H9 (cell line): ENCODE measurements at regions not wholly inside any gene's neighbourhood (a gene's known extent, or its start where the extent isn't known, plus 50 kb on each side); places are given as distances from the start of the nearest gene placed in this dataset.

Source experiments
- DNase-seq: peaks from one replicate; pipeline ENCODE4 v3.0.0-alpha.2; 2017
- H2AFZ ChIP-seq: one replicate; pipeline ENCODE4 v1.6.1; 2013; ENCODE audit warnings: mild to moderate bottlenecking, low read length, control low read depth, moderate library complexity
- H2AK5ac ChIP-seq: 2 replicates; pipeline ENCODE4 v1.6.1; 2013; ENCODE audit warnings: low read length, control low read depth, mixed read lengths; ENCODE audit not compliant: insufficient read length
- H2BK120ac ChIP-seq: one replicate; pipeline ENCODE4 v1.6.1; 2013; ENCODE audit warnings: low read depth, mild to moderate bottlenecking, low read length, control low read depth, inconsistent platforms; ENCODE audit not compliant: poor library complexity, severe bottlenecking
- H2BK12ac ChIP-seq: 2 replicates; pipeline ENCODE4 v1.6.1; 2013; ENCODE audit warnings: low read length, control low read depth, mixed read lengths, low read depth; ENCODE audit not compliant: insufficient read length
- H2BK15ac ChIP-seq: 2 replicates; pipeline ENCODE4 v1.6.1; 2013; ENCODE audit warnings: low read depth, low read length, control low read depth
- H2BK20ac ChIP-seq: one replicate; pipeline ENCODE4 v1.6.1; 2013; ENCODE audit warnings: low read depth, mild to moderate bottlenecking, low read length, control low read depth, inconsistent platforms; ENCODE audit not compliant: poor library complexity, severe bottlenecking
- H2BK5ac ChIP-seq: 2 replicates; pipeline ENCODE4 v1.6.1; 2013; ENCODE audit warnings: low read length, control low read depth, mixed read lengths; ENCODE audit not compliant: insufficient read length
- H3K14ac ChIP-seq: 2 replicates; pipeline ENCODE4 v1.6.1; 2013; ENCODE audit warnings: low read length, control low read depth; ENCODE audit not compliant: insufficient read depth
- H3K18ac ChIP-seq: 2 replicates; pipeline ENCODE4 v1.6.1; 2013; ENCODE audit warnings: low read depth, mild to moderate bottlenecking, mixed read lengths, low read length, control low read depth; ENCODE audit not compliant: insufficient read length
- H3K23ac ChIP-seq: 2 replicates; pipeline ENCODE4 v1.6.1; 2013; ENCODE audit warnings: low read length, control low read depth, mixed read lengths, low read depth; ENCODE audit not compliant: insufficient read length
- H3K23me2 ChIP-seq: 2 replicates; pipeline ENCODE4 v1.6.1; 2013; ENCODE audit warnings: low read depth, mild to moderate bottlenecking, mixed read lengths, low read length, control low read depth; ENCODE audit not compliant: insufficient read length, poor library complexity, severe bottlenecking
- H3K27ac ChIP-seq: 2 replicates; pipeline ENCODE4 v1.5.1; 2013; ENCODE audit warnings: low read length, control low read depth, mixed read lengths, low read depth; ENCODE audit not compliant: insufficient read length
- H3K27me3 ChIP-seq: 2 replicates; pipeline ENCODE4 v1.6.1; 2013; ENCODE audit warnings: low read length, control low read depth, inconsistent platforms; ENCODE audit not compliant: insufficient read depth
- H3K4ac ChIP-seq: 2 replicates; pipeline ENCODE4 v1.6.1; 2013; ENCODE audit warnings: low read depth, mild to moderate bottlenecking, control low read depth, inconsistent platforms, low read length, moderate library complexity
- H3K4me1 ChIP-seq: 2 replicates; pipeline ENCODE4 v1.6.1; 2013; ENCODE audit warnings: low read length, control low read depth, inconsistent platforms; ENCODE audit not compliant: insufficient read depth
- H3K4me2 ChIP-seq: 2 replicates; pipeline ENCODE4 v1.6.1; 2013; ENCODE audit warnings: low read length, control low read depth, mixed read lengths; ENCODE audit not compliant: insufficient read length, insufficient read depth
- H3K56ac ChIP-seq: 2 replicates; pipeline ENCODE4 v1.6.1; 2013; ENCODE audit warnings: low read depth, mild to moderate bottlenecking, mixed read lengths, low read length, control low read depth; ENCODE audit not compliant: insufficient read length
- H3K79me1 ChIP-seq: 2 replicates; pipeline ENCODE4 v1.6.1; 2013; ENCODE audit warnings: low read depth, mild to moderate bottlenecking, moderate library complexity, low read length, control low read depth, inconsistent platforms; ENCODE audit not compliant: insufficient read depth, poor library complexity, severe bottlenecking
- H3K79me2 ChIP-seq: 2 replicates; pipeline ENCODE4 v1.6.1; 2013; ENCODE audit warnings: low read length, control low read depth, inconsistent platforms; ENCODE audit not compliant: insufficient read depth
- H3K9ac ChIP-seq: 2 replicates; pipeline ENCODE4 v1.6.1; 2013; ENCODE audit warnings: low read length, control low read depth, mixed read lengths; ENCODE audit not compliant: insufficient read length; ENCODE audit errors: extremely low read depth
- H3K9me3 ChIP-seq: one replicate; pipeline ENCODE4 v1.6.1; 2013; ENCODE audit warnings: low read depth, low read length, inconsistent platforms; ENCODE audit not compliant: control insufficient read depth
- H3T11ph ChIP-seq: one replicate; pipeline ENCODE4 v1.6.1; 2013; ENCODE audit warnings: mild to moderate bottlenecking, low read length, control low read depth, inconsistent platforms
- H4K20me1 ChIP-seq: one replicate; pipeline ENCODE4 v1.6.1; 2013; ENCODE audit not compliant: control insufficient read depth, insufficient read length, insufficient read depth
- H4K5ac ChIP-seq: 2 replicates; pipeline ENCODE4 v1.6.1; 2013; ENCODE audit warnings: low read depth, mild to moderate bottlenecking, mixed read lengths, low read length, control low read depth; ENCODE audit not compliant: insufficient read length
- H4K8ac ChIP-seq: replicated peaks from 2 replicates; pipeline ENCODE4 v1.6.1; 2013; ENCODE audit warnings: low read length, control low read depth, mixed read lengths, low read depth; ENCODE audit not compliant: insufficient read length
- H4K91ac ChIP-seq: 2 replicates; pipeline ENCODE4 v1.6.1; 2013; ENCODE audit warnings: low read depth, mild to moderate bottlenecking, moderate library complexity, mixed read lengths, low read length, control low read depth; ENCODE audit not compliant: insufficient read length
- H3K27ac Mint-ChIP-seq, 3 experiments: 2 replicates in 2 of 3; 3 replicates in 1 of 3; pipeline ENCODE4 v1.8.0; 2020 to 2021; ENCODE audit warnings: mixed read lengths in 3 of 3, mild to moderate bottlenecking in 1 of 3, moderate library complexity in 1 of 3
- H3K27me3 Mint-ChIP-seq: 2 replicates; pipeline ENCODE4 v1.8.0; 2021; ENCODE audit warnings: low read depth, mild to moderate bottlenecking, moderate library complexity, mixed read lengths
- H3K36me3 Mint-ChIP-seq, 3 experiments: 2 replicates in 2 of 3; 3 replicates in 1 of 3; pipeline ENCODE4 v1.8.0; 2020 to 2021; ENCODE audit warnings: low read depth in 3 of 3, mixed read lengths in 3 of 3; ENCODE audit not compliant: insufficient read depth in 1 of 3
- H3K4me1 Mint-ChIP-seq, 2 experiments: 2 replicates each; pipeline ENCODE4 v1.8.0; 2020; ENCODE audit warnings: mixed read lengths in 2 of 2
- H3K4me3 Mint-ChIP-seq, 2 experiments: 2 replicates in 1 of 2; 3 replicates in 1 of 2; pipeline ENCODE4 v1.8.0; 2020 to 2021; ENCODE audit warnings: mild to moderate bottlenecking in 2 of 2, mixed read lengths in 2 of 2, moderate library complexity in 1 of 2
- H3K9me3 Mint-ChIP-seq, 2 experiments: 2 replicates in 1 of 2; 3 replicates in 1 of 2; pipeline ENCODE4 v1.8.0; 2020; ENCODE audit warnings: mild to moderate bottlenecking in 2 of 2, mixed read lengths in 2 of 2, moderate library complexity in 1 of 2
- CTCF ChIP-seq: fragments of 200-600 bp; sonication (generic); conservative IDR thresholded peaks from 3 replicates; pipeline ENCODE4 v1.8.0; 2021; ENCODE audit warnings: antibody characterized with exemption, mild to moderate bottlenecking
- WGBS: extraction: QIAGEN DNeasy Blood & Tissue Kit; methylation state at CpG from one replicate; pipeline ENCODE4 v1.1.7; 2013; ENCODE audit warnings: missing lambda C conversion rate, low lambda C conversion rate, mixed read lengths; ENCODE audit not compliant: insufficient read length; ENCODE audit errors: extremely low coverage; 5-methylcytosine and 5-hydroxymethylcytosine counted together

GRCh38 chr16:86059253-86060171 is 160.6 kb downstream of the IRF8 start:
- Histone ChIP-seq H4K20me1 (no peaks in the 10 kb centered on the region), H3K79me2 (no peaks in the 10 kb centered on the region), H3K4me1 (no peaks in the 10 kb centered on the region), H2BK20ac (no peak overlapping the region), H2AK5ac (no peak overlapping the region), H2BK15ac (no peak overlapping the region), H3K23me2 (peaks cover 2% of the 10 kb centered on the region), H4K91ac (no peak overlapping the region), H2BK5ac (no peak overlapping the region), H3K4me2 (no peak overlapping the region), H3K4ac (no peak overlapping the region), H3K79me1 (no peaks in the 10 kb centered on the region), H3K9me3 (no peaks in the 10 kb centered on the region), H2BK120ac (no peak overlapping the region), H3K9ac (no peak overlapping the region), H3K27ac (no peak overlapping the region), H4K5ac (no peak overlapping the region), H3K18ac (no peak overlapping the region), H4K8ac (no peak overlapping the region), H3K23ac (no peak overlapping the region), H3K14ac (no peak overlapping the region), H2AFZ (no peak overlapping the region), H3K27me3 (peaks cover 3% of the 10 kb centered on the region), H3K56ac (no peak overlapping the region), H2BK12ac (no peak overlapping the region), H3T11ph (no peak overlapping the region)
- no peak overlapping the region for H3K4me3 Mint-ChIP-seq
- no peak overlapping the region; a peak in 1 of 7 replicates for H3K27ac Mint-ChIP-seq
- H3K27me3 Mint-ChIP-seq = peaks cover 38% of the 10 kb centered on the region
- H3K4me1 Mint-ChIP-seq = peaks cover 0 to under 1% of the 10 kb centered on the region in 2 experiments; a peak in 1 of 4 replicates
- no CpG with 5 or more reads among the region's 15 CpGs for WGBS
- TF ChIP-seq CTCF = no peak
- H3K36me3 Mint-ChIP-seq = no peaks in the 10 kb centered on the region
- no peaks in the 10 kb centered on the region for H3K9me3 Mint-ChIP-seq
- DNase-seq = no peak
